H1 (cell line): ENCODE measurements at regions not wholly inside any gene's neighbourhood (a gene's known extent, or its start where the extent isn't known, plus 50 kb on each side); places are given as distances from the start of the nearest gene placed in this dataset.

Source experiments
- CTCF ChIA-PET: fragments of 300-600 bp; sonication (Branson Sonifier 250); formaldehyde crosslinking; loops from one replicate; lab custom pipeline; 2021; ENCODE audit not compliant: partially characterized antibody; lab: Charles Lee
- POLR2A ChIA-PET: fragments of 300-600 bp; sonication (Branson Sonifier 250); formaldehyde crosslinking; loops from one replicate; lab custom pipeline; 2021; ENCODE audit warnings: inconsistent platforms; ENCODE audit not compliant: partially characterized antibody; lab: Charles Lee
- DNase-seq, 2 experiments: peaks; one replicate each; pipeline versions ENCODE4 v3.0.0 to v3.0.0-alpha.2; 2010 to 2022; ENCODE audit warnings: low spot score in 2 of 2, low read depth in 1 of 2, mixed read lengths in 1 of 2
- FAIRE-seq: peaks from 2 replicates; lab custom pipeline; 2011; peaks lifted over from hg19 to GRCh38; lab: Jason Lieb, UNC
- H2AFZ ChIP-seq: 2 replicates; pipeline ENCODE4 v1.8.1; 2012; ENCODE audit warnings: low read length, inconsistent platforms
- H2AK5ac ChIP-seq: 2 replicates; pipeline ENCODE4 v1.6.1; 2013; ENCODE audit warnings: low read depth, low read length
- H2BK120ac ChIP-seq: replicated peaks from 2 replicates; pipeline ENCODE3; 2013; ENCODE audit warnings: low read depth, low read length, inconsistent platforms
- H2BK12ac ChIP-seq: 2 replicates; pipeline ENCODE4 v1.6.1; 2013; ENCODE audit warnings: low read depth, low read length
- H2BK15ac ChIP-seq: 2 replicates; pipeline ENCODE4 v1.6.1; 2013; ENCODE audit warnings: low read length
- H2BK20ac ChIP-seq: 2 replicates; pipeline ENCODE4 v1.6.1; 2013; ENCODE audit warnings: low read length
- H2BK5ac ChIP-seq: 2 replicates; pipeline ENCODE4 v1.6.1; 2013; ENCODE audit warnings: low read depth, low read length
- H3K14ac ChIP-seq: 2 replicates; pipeline ENCODE4 v1.6.1; 2013; ENCODE audit warnings: inconsistent platforms; ENCODE audit not compliant: insufficient read length
- H3K18ac ChIP-seq: 2 replicates; pipeline ENCODE4 v1.6.1; 2013; ENCODE audit warnings: low read length; ENCODE audit errors: extremely low read depth
- H3K23ac ChIP-seq: 2 replicates; pipeline ENCODE4 v1.6.1; 2013; ENCODE audit warnings: inconsistent platforms; ENCODE audit not compliant: insufficient read length
- H3K23me2 ChIP-seq: 2 replicates; pipeline ENCODE4 v1.6.1; 2013; ENCODE audit warnings: low read depth, low read length
- H3K27ac ChIP-seq: 2 replicates; pipeline ENCODE4 v1.6.1; 2011; ENCODE audit warnings: low read depth, low read length, inconsistent platforms
- H3K27me3 ChIP-seq, 4 experiments: replicated peaks in 1 of 4; 1 replicate in 1 of 4; 2 replicates in 3 of 4; pipeline versions ENCODE4 v1.6.1 to v1.8.1; 2011 to 2013; ENCODE audit warnings: low read length in 3 of 4, mild to moderate bottlenecking in 3 of 4, inconsistent platforms in 2 of 4, mixed read lengths in 2 of 4, moderate library complexity in 1 of 4; ENCODE audit not compliant: control insufficient read depth in 3 of 4, insufficient read depth in 3 of 4; ENCODE audit errors: extremely low read depth in 1 of 4
- H3K36me3 ChIP-seq, 4 experiments: 2 replicates each; pipeline versions ENCODE4 v1.6.1 to v1.8.1; 2011 to 2013; ENCODE audit warnings: mild to moderate bottlenecking in 4 of 4, low read length in 3 of 4, moderate library complexity in 2 of 4, control low read depth in 1 of 4, inconsistent platforms in 1 of 4; ENCODE audit not compliant: insufficient read depth in 4 of 4, control insufficient read depth in 2 of 4
- H3K4ac ChIP-seq: replicated peaks from 2 replicates; pipeline ENCODE3; 2013; ENCODE audit warnings: low read length, low read depth, mixed read lengths, inconsistent platforms; ENCODE audit not compliant: insufficient read length
- H3K4me1 ChIP-seq, 4 experiments: replicated peaks in 1 of 4; 1 replicate in 1 of 4; 2 replicates in 3 of 4; pipeline versions ENCODE4 v1.6.1 to v1.8.1; 2011 to 2013; ENCODE audit warnings: low read length in 3 of 4, inconsistent platforms in 2 of 4, mixed read lengths in 1 of 4; ENCODE audit not compliant: insufficient read depth in 4 of 4, control insufficient read depth in 3 of 4
- H3K4me2 ChIP-seq, 2 experiments: 2 replicates each; pipeline versions ENCODE4 v1.6.1 to v1.8.1; 2011 to 2013; ENCODE audit warnings: low read depth in 2 of 2, low read length in 2 of 2, control low read depth in 1 of 2, inconsistent platforms in 1 of 2, mild to moderate bottlenecking in 1 of 2; ENCODE audit not compliant: insufficient read depth in 1 of 2
- H3K4me3 ChIP-seq, 4 experiments: fragments of 200-600, 300-600 bp in 1 of 4; sonication (generic), shearing (Covaris generic), sonication (Bioruptor Twin) in 1 of 4; 2 replicates each; pipeline versions ENCODE4 v1.5.1 to v1.8.1; 2011 to 2016; ENCODE audit warnings: low read length in 4 of 4, low read depth in 3 of 4, control low read depth in 2 of 4, inconsistent platforms in 2 of 4, mild to moderate bottlenecking in 2 of 4, mixed read lengths in 1 of 4, moderate library complexity in 1 of 4; ENCODE audit not compliant: insufficient read depth in 2 of 4; ENCODE audit errors: extremely low read depth in 1 of 4
- H3K56ac ChIP-seq: replicated peaks from 2 replicates; pipeline ENCODE3; 2013; ENCODE audit warnings: low read depth, mild to moderate bottlenecking, mixed read lengths, low read length, inconsistent platforms; ENCODE audit not compliant: insufficient read length
- H3K79me1 ChIP-seq: 2 replicates; pipeline ENCODE4 v1.6.1; 2013; ENCODE audit warnings: low read depth, low read length, control low read depth
- H3K79me2 ChIP-seq, 2 experiments: 2 replicates each; pipeline versions ENCODE4 v1.6.1 to v1.8.1; 2012 to 2013; ENCODE audit warnings: low read length in 2 of 2, mild to moderate bottlenecking in 2 of 2, inconsistent platforms in 1 of 2; ENCODE audit not compliant: insufficient read depth in 2 of 2, control insufficient read depth in 1 of 2
- H3K9ac ChIP-seq, 4 experiments: replicated peaks in 1 of 4; 1 replicate in 1 of 4; 2 replicates in 3 of 4; pipeline versions ENCODE4 v1.6.1 to v1.8.1; 2011 to 2013; ENCODE audit warnings: low read depth in 3 of 4, low read length in 3 of 4, control low read depth in 2 of 4, mild to moderate bottlenecking in 2 of 4, moderate library complexity in 2 of 4, inconsistent platforms in 1 of 4; ENCODE audit errors: extremely low read depth in 1 of 4
- H3K9me3 ChIP-seq, 2 experiments: 2 replicates each; pipeline versions ENCODE4 v1.6.1 to v1.8.1; 2012 to 2013; ENCODE audit warnings: mild to moderate bottlenecking in 2 of 2, moderate library complexity in 2 of 2, control low read depth in 1 of 2, inconsistent platforms in 1 of 2, low read depth in 1 of 2, low read length in 1 of 2, mixed read lengths in 1 of 2; ENCODE audit not compliant: insufficient read depth in 2 of 2
- H4K20me1 ChIP-seq, 2 experiments: replicated peaks in 1 of 2; 2 replicates each; pipeline versions ENCODE3 to v1.8.1; 2011 to 2013; ENCODE audit warnings: inconsistent platforms in 2 of 2, low read length in 2 of 2, mild to moderate bottlenecking in 1 of 2; ENCODE audit not compliant: insufficient read depth in 2 of 2, control insufficient read depth in 1 of 2
- H4K5ac ChIP-seq: 2 replicates; pipeline ENCODE4 v1.6.1; 2013; ENCODE audit warnings: low read length, low read depth, mixed read lengths, inconsistent platforms; ENCODE audit not compliant: insufficient read length
- H4K8ac ChIP-seq: 2 replicates; pipeline ENCODE4 v1.8.0; 2013; ENCODE audit warnings: mild to moderate bottlenecking, moderate library complexity, low read length, inconsistent platforms; ENCODE audit not compliant: insufficient read depth; ENCODE audit errors: extremely low read depth
- H4K91ac ChIP-seq: replicated peaks from 2 replicates; pipeline ENCODE3; 2013; ENCODE audit warnings: low read length, mixed read lengths, inconsistent platforms; ENCODE audit not compliant: insufficient read length
- TAF7 ChIP-seq: optimal IDR thresholded peaks from 2 replicates; pipeline ENCODE3; 2011; ENCODE audit warnings: low read depth, mild to moderate bottlenecking, inconsistent platforms, low read length, moderate library complexity, borderline replicate concordance
- TBP ChIP-seq: IDR thresholded peaks from 2 replicates; pipeline ENCODE4 v1.6.1; 2011; ENCODE audit warnings: low read depth, low read length, improper control_type of control experiment
- ZNF274 ChIP-seq: IDR thresholded peaks from 2 replicates; pipeline ENCODE4 v1.7.0; 2012; ENCODE audit warnings: low read length, borderline replicate concordance; ENCODE audit errors: extremely low read depth
- WGBS, 2 experiments: shearing (Covaris generic) in 1 of 2; methylation state at CpG; one replicate each; pipeline versions ENCODE4 v1.1.6 to v1.1.7; 2013 to 2015; ENCODE audit warnings: low lambda C conversion rate in 2 of 2, mixed read lengths in 2 of 2, inconsistent platforms in 1 of 2, low coverage in 1 of 2, missing lambda C conversion rate in 1 of 2; ENCODE audit not compliant: insufficient replicate concordance in 2 of 2, insufficient coverage in 1 of 2, insufficient read length in 1 of 2; ENCODE audit errors: extremely low coverage in 1 of 2, missing lambda C conversion rate in 1 of 2; 5-methylcytosine and 5-hydroxymethylcytosine counted together

DNA sequence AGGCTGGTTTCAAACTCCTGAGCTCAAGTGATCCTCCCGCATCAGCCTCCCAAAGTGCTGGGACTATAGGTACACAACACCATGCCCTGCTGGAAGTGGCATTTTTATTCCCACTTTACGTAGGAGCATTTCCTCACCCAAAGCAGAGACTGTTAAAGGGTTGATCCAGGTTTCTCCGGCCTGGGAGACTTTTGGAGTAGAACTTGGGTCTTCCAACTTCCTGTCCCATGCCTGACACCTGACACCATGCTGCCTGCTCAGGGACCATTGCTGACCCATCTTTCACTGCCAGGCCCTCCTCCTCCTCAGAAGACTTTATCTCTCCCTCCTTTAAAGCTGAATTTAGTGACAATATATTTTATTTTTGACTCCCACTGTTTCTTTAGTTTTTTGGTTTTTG is 302.0 kb upstream of the LYZL1 start:
- Histone ChIP-seq H3K56ac (no peak overlapping the region), H3K23me2 (no peaks in the 10 kb centered on the region), H3K18ac (no peak overlapping the region), H3K4me1 (no peaks in the 10 kb centered on the region), H4K8ac (no peak overlapping the region), H3K4ac (no peak overlapping the region), H3K14ac (no peak overlapping the region), H3K4me3 (no peak overlapping the region), H3K9ac (no peak overlapping the region), H2AFZ (no peak overlapping the region), H3K4me2 (no peak overlapping the region), H3K36me3 (no peaks in the 10 kb centered on the region), H3K27ac (no peak overlapping the region), H3K79me2 (no peaks in the 10 kb centered on the region), H3K79me1 (no peaks in the 10 kb centered on the region), H3K9me3 (no peaks in the 10 kb centered on the region), H4K20me1 (no peaks in the 10 kb centered on the region), H3K27me3 (no peaks in the 10 kb centered on the region), H2AK5ac (no peak overlapping the region), H2BK120ac (no peak overlapping the region), H4K91ac (no peak overlapping the region), H2BK5ac (no peak overlapping the region), H2BK20ac (no peak overlapping the region), H2BK15ac (no peak overlapping the region), H2BK12ac (no peak overlapping the region), H3K23ac (no peak overlapping the region), H4K5ac (no peak overlapping the region)
- DNase-seq (no peak), FAIRE-seq (no peak)
- 91% methylated on average over 3 of the region's 3 CpGs; no CpG with 5 or more reads in 1 of the 2 experiments for WGBS, 2 experiments
- CTCF ChIA-PET, result interaction anchor here (0.6 to 1.7 kb wide), 9 partner anchors 8 to 326 kb away, joined by 3 to 9 read pairs (median 3); no protein-coding TSS in a partner anchor
- POLR2A ChIA-PET, result no interaction called here
- TF ChIP-seq TAF7 (no peak), TBP (no peak), ZNF274 (no peak)
